Cerebellar cortex (tissue), 1 donor: ENCODE measurements at regions not wholly inside any gene's neighbourhood (a gene's known extent, or its start where the extent isn't known, plus 50 kb on each side); places are given as distances from the start of the nearest gene placed in this dataset.

Source experiments
- DNase-seq: peaks from one replicate; pipeline ENCODE4 v3.0.0-alpha.2; 2015; ENCODE audit warnings: low spot score

GRCh38 chr5:165094782-165095181 is 1589.4 kb downstream of the MAT2B start:
- no peak for DNase-seq

DNA sequence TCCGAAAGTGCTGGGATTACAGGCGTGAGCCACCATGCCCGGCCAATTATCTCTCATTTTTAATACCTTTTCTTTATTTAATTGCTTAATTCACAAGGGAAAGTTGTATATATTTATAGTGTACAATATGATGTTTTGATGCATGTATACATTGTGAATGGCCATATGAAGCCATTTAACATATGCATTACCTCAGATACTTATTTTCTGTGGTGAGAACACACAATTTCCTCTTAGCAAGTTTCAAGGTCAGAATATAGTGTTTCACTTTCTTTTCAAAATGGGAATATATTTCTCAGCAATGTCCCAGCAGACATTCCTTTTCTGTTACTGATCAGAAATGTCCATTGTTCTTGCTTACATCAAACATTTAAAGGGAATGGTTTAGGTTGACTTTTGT is 1596.3 kb downstream of the MAT2B start:
- no peak for DNase-seq

GRCh38 chr5:165104611-165105010 is 1599.2 kb downstream of the MAT2B start:
- DNase-seq, result no peak

- DNase-seq, result no peak
Observed at GRCh38 chr5:165108809-165109208, 1603.4 kb downstream of the MAT2B start.

- no peak for DNase-seq
Observed at GRCh38 chr5:165119175-165119574, 1613.8 kb downstream of the MAT2B start.

GRCh38 chr5:165126598-165126997 is 1621.2 kb downstream of the MAT2B start:
- no peak for DNase-seq

DNA sequence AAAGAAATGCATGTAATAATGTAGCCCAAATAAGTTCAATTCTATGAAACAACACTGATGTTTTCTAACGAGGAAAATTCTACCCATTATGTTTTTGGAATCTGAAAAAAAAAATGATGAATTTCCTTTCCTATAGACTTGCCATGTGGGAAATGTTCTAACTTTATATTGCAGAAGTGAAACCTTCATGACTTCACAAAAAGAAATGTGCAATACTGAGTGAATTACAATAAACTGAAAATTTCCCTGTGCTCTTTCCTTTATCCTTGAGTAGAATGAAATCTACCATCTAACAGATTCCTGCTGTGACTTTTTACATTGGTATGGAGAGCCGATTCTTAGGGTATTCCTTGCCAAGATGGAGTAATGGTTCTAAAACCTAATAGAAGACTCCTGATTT is 1622.5 kb downstream of the MAT2B start:
- no peak for DNase-seq

DNA sequence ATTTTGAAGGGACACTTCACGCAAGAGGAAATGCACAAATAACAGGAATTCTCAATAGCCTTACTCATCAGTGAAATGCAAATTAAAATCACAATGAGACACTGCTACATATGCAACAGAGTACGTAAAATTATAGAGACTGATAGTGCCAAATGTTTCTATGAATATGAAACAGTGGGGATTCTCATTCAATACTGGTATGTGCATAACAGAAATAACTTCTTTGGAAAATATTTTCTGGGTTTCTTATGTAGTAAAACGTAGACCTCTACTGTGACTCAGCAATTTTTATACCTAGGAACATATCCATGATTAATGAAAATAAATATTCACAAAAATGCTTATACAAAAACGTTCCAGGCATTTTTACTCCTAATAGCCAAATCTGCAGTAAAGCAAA is 1625.2 kb downstream of the MAT2B start:
- DNase-seq, result no peak

DNA sequence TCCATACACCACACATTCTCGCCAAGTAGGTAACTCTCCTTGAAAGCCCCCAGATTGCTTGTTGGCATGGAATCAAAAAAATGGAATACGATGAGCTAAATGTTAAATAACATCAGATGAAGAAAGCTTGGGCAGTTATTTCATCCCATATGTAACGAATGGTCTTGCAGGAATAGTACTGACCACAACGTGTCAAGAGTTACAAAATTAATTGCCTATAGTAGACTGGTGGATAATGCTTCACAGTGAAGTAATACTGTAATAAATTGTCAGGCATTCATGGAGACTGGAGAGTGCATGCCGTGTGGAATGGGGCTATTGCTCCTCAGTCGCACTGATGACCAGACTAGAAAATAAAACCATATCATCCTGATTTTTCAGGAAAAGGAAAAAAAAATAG is 1628.7 kb downstream of the MAT2B start:
- no peak for DNase-seq

GRCh38 chr5:165135565-165135964 is 1630.1 kb downstream of the MAT2B start:
- DNase-seq, result no peak

DNA sequence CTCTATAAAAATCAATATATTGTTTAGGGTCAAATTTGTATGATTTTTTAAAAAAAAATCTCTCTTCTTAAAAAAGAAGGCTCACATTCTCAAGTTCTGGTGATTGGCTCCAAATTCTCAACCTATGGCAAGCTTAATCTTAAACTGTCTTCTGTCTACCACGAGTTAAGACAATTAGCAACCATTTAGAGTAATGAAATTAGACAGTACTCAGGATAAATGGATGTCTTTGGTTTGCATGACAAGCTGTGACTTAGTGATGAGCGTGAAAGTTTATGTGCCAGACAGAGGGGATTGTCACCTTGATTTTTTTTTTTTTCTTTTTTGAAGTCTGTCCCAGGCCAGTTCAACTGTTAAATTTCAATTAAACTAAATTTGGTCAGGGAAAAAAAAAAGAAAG is 1632.3 kb downstream of the MAT2B start:
- no peak for DNase-seq

- no peak for DNase-seq
Observed at GRCh38 chr5:165138236-165138635, 1632.8 kb downstream of the MAT2B start.

DNA sequence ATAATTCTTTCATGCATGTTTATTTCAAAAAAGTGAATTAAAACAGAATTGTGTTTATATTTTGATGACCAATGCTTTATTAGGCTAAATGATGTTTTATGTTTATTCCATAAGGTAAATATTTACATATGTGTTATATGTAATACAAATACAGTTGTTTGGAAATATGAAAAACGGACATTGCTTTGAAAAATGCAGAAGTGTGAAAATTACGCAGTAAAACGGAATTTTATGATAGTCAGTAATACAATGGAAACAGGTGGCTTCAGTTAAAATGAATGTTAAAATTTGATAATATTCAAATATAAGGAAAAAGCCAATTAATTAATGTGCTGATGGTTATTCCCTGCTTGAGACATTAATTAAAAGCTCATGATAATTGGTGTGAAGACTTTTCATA is 1633.8 kb downstream of the MAT2B start:
- DNase-seq, result no peak

GRCh38 chr5:165139721-165140120 is 1634.3 kb downstream of the MAT2B start:
- DNase-seq, result no peak

DNA sequence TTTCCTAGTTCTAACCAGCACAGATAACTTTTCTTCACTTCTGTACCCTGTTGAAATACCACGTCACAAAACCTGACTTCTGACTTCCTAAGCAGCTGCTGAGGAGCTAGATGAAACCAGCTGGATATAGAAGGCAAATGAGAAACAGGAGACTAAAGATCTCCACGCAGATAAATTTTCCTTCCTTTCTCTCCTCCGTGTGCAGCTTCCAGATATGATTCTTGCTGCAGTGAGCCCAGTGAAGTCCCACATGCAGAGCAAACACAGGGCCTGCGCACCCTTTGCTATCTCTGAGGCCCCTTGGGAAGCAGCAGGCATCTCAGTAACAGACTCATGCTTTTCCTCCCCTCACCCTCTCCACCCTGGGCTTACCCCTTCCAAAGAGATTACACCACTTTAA is 1638.3 kb downstream of the MAT2B start:
- no peak for DNase-seq

- no peak for DNase-seq
Observed at GRCh38 chr5:165149431-165149830, 1644.0 kb downstream of the MAT2B start.

DNA sequence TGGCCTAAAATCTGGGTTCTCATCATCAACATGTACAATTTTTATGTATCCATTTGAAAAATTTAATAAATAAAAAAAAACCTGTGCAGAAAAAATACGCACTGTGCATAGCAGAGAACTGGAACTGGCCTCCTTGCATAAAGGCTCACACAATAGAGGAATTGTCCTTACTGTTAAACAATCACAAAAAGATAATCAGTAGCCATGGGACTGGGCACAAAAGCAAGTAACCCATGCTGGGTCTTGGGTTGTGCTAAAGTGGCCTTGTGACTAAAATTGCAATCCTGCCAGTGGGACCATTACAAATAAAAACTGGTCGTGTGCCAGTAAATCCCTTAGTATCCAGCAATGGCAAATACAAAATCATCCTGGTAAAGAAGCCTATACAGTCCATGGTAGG is 1646.6 kb downstream of the MAT2B start:
- no peak for DNase-seq

GRCh38 chr5:165157219-165157618 is 1651.8 kb downstream of the MAT2B start:
- no peak for DNase-seq

- no peak for DNase-seq
Observed at GRCh38 chr5:165161204-165161603, 1655.8 kb downstream of the MAT2B start.

- DNase-seq, result no peak
Observed at GRCh38 chr5:165163861-165164260, 1658.4 kb downstream of the MAT2B start.

- DNase-seq, result no peak
Observed at GRCh38 chr5:165173651-165174050, 1668.2 kb downstream of the MAT2B start.

GRCh38 chr5:165175041-165175440 is 1669.6 kb downstream of the MAT2B start:
- DNase-seq, result no peak

- no peak for DNase-seq
Observed at GRCh38 chr5:165184183-165184582, 1678.8 kb downstream of the MAT2B start.

DNA sequence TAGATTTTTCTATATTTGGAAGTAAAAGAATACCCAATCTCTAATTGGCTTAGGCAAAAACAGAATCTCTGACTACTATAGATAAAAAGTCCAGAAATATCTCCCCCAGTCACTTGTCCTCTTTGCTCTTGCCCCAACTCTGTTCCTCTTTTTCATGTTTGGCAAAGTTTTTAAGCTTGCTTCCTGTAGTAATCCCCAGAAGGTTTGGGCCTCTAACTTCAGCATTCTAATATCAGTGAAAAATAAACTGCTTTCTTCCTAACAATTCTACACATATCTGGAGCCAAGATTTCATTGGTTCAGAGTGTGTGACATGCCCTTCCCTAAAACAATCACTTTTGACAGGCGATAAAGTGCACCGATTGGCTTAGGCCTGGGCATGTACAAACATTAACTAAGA is 1680.3 kb downstream of the MAT2B start:
- DNase-seq, result no peak

DNA sequence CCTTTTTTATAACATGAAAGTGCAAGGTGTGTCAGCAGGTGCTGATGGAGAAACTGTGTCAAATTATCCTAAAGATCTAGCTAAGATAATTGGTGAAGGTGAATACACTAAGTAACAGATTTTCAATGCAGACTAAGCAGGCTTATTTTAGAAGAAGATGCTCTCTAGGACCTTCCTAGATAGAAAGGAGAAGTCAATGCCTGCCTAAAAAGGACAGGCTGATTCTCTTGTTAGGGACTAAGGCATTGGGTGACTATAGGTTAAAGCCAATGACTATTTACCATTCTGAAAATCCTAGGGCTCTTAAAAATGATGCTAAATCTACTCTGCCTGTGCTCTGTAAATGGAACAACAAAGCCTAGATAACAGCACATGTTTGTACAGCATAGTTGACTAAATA is 1682.4 kb downstream of the MAT2B start:
- DNase-seq, result no peak
